ENCODE measurements at regions not wholly inside any gene's neighbourhood (a gene's known extent, or its start where the extent isn't known, plus 50 kb on each side); places are given as distances from the start of the nearest gene placed in this dataset.

- TF ChIP-seq CTCF (IDR thresholded peaks at IDR 0.05) = no peak
- TF ChIP-seq POLR2A (IDR thresholded peaks at IDR 0.05) = no peak
These were observed 113.4 kb upstream of the TMEM47 start for GRCh38 chrX:34770511-34770910.

Measured in stomach (tissue), 4 donors.